Naive thymus-derived CD8-positive, alpha-beta T cell (primary cell): ENCODE measurements at regions not wholly inside any gene's neighbourhood (a gene's known extent, or its start where the extent isn't known, plus 50 kb on each side); places are given as distances from the start of the nearest gene placed in this dataset.

Experiments used
- ATAC-seq, 2 donors: fragments of 150-1000 bp; cut with Tn5 transposase in 1 of 2; sonication (Bioruptor Pico), chemical (Tn5 transposase) in 1 of 2; 1 replicate in 1 of 2; 2 replicates in 1 of 2; pipeline ENCODE4 v1.10.0; 2021; ENCODE audit warnings: mild to moderate bottlenecking in 2 of 2, moderate library complexity in 2 of 2
- POLR2A ChIA-PET: fragments of 350-600 bp; sonication (Branson Sonifier 250); formaldehyde crosslinking; loops from one replicate; lab custom pipeline; 2021; ENCODE audit warnings: antibody characterized with exemption; lab: Charles Lee
- DNase-seq, 10 donors: peaks; one replicate each; pipeline versions ENCODE4 v3.0.0 to v3.0.0-alpha.2; 2020 to 2022
- H3K27ac Mint-ChIP-seq, 10 donors: one replicate each; pipeline ENCODE4 v1.8.0; 2020 to 2022; ENCODE audit warnings: mild to moderate bottlenecking in 10 of 10, mixed read lengths in 10 of 10, moderate library complexity in 4 of 10, inconsistent platforms in 1 of 10
- H3K27me3 Mint-ChIP-seq, 5 donors: one replicate each; pipeline ENCODE4 v1.8.0; 2021 to 2022; ENCODE audit warnings: mixed read lengths in 5 of 5
- H3K36me3 Mint-ChIP-seq, 3 donors: one replicate each; pipeline ENCODE4 v1.8.0; 2020 to 2022; ENCODE audit warnings: mixed read lengths in 3 of 3, mild to moderate bottlenecking in 2 of 3, inconsistent platforms in 1 of 3
- H3K4me1 Mint-ChIP-seq, 4 donors: one replicate each; pipeline ENCODE4 v1.8.0; 2021 to 2022; ENCODE audit warnings: mixed read lengths in 4 of 4
- H3K4me3 Mint-ChIP-seq, 10 donors: one replicate each; pipeline ENCODE4 v1.8.0; 2020 to 2022; ENCODE audit warnings: mild to moderate bottlenecking in 10 of 10, mixed read lengths in 10 of 10, moderate library complexity in 6 of 10, inconsistent platforms in 1 of 10
- H3K9me3 Mint-ChIP-seq, 9 donors: one replicate each; pipeline ENCODE4 v1.8.0; 2020 to 2022; ENCODE audit warnings: mixed read lengths in 9 of 9, mild to moderate bottlenecking in 3 of 9, inconsistent platforms in 1 of 9, moderate library complexity in 1 of 9

DNA sequence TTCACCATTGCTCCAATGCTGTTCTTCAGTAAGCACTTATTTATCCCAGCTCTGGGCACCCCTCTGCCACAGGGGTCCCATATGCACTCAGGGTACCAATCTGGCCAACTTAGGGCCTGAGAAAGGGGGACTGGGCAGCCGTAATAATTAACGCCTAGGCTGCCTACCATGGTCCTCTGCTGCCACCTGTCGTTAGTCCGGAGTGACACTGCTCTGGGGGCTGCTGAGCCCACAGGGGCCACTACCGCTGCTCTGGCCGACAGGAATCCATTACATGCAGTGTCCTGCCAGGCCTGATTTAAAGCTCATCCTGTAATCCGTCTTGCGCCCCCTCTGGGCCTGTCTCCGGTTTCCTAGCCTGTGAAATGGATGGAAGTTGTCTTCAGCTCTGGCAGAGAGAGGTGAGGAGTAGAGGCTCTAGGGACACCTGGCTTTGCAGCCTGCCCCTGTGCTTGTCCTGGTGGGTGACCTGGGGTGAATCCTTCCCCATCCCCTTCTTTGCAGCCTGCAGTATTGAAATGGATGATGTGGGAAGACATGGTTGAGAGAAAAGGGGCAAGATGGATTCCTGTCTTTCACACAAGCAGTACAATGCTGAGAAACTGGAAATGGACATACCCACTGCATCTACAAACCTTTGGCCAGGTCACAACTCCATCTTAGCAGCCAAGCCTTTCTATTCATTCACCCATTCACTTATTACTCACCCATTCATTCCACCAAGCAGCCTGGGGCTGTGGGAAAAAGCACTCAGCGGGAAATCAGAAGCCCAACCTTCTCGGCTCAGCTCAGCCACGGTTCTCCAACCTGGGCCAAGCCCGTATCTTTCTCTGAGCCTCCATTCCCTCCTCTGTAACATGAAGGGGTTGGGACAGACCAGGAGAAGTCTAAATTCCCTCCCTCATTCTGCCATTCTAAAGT, 116.3 kb upstream of the NALF2 start:
- peaks cover 0 to 2% (median 0%) of the 10 kb centered on the region in 4 donors for H3K4me1 Mint-ChIP-seq
- no peaks in the 10 kb centered on the region for H3K36me3 Mint-ChIP-seq
- H3K9me3 Mint-ChIP-seq = no peaks in the 10 kb centered on the region
- POLR2A ChIA-PET = no interaction called here
- peaks cover 2 to 34% (median 6%) of the 10 kb centered on the region in 5 donors for H3K27me3 Mint-ChIP-seq
- no peak overlapping the region for H3K4me3 Mint-ChIP-seq
- H3K27ac Mint-ChIP-seq = peak overlapping the region in 2 of 10 donors; percentile 40 to 59
- ATAC-seq (no peak), DNase-seq (peak in 6 of 10 donors; percentile 0 to 24 (median 12))

GRCh38 chrX:69386681-69387080, 117.4 kb upstream of the NALF2 start:
- Mint-ChIP-seq H3K36me3 (no peaks in the 10 kb centered on the region), H3K4me1 (peaks cover 0 to 2% (median 0%) of the 10 kb centered on the region in 4 donors), H3K4me3 (no peak overlapping the region), H3K27me3 (peaks cover 2 to 34% (median 6%) of the 10 kb centered on the region in 5 donors), H3K9me3 (no peaks in the 10 kb centered on the region), H3K27ac (no peak overlapping the region)
- POLR2A ChIA-PET = no interaction called here
- DNase-seq = no peak
- no peak for ATAC-seq

DNA sequence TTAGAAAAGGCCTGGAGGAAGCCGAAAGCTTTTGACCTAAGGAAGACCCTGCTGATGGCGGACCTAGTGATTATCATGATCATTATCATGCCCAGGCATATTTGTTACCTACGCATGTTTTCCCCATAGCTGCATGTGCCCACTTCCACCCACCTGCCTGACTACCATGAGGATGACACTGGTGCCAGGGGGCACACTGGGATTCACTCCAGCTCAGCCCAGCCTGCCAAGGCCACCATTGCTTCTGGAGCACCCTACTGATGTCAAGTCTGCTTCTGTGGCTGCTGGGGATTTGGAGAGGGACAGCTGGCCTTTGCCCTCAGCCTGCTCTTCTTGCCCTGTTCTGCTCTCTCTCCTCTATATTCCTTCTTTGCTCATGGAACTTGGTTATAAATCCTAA, 124.7 kb upstream of the NALF2 start:
- POLR2A ChIA-PET = no interaction called here
- ATAC-seq (no peak), DNase-seq (no peak)
- no peak overlapping the region for H3K27ac Mint-ChIP-seq
- H3K4me3 Mint-ChIP-seq = no peak overlapping the region
- H3K4me1 Mint-ChIP-seq = no peaks in the 10 kb centered on the region
- H3K27me3 Mint-ChIP-seq = peaks cover 0 to 5% (median 3%) of the 10 kb centered on the region in 5 donors
- H3K36me3 Mint-ChIP-seq = peaks cover 0 to 14% (median 3%) of the 10 kb centered on the region in 3 donors
- H3K9me3 Mint-ChIP-seq = peaks cover 0 to 25% (median 15%) of the 10 kb centered on the region in 9 donors

- H3K27me3 Mint-ChIP-seq = peaks cover under 1 to 18% (median 8%) of the 10 kb centered on the region in 5 donors
- peaks cover 0 to 14% (median 3%) of the 10 kb centered on the region in 3 donors for H3K36me3 Mint-ChIP-seq
- H3K9me3 Mint-ChIP-seq = peaks cover 0 to 25% (median 15%) of the 10 kb centered on the region in 9 donors
- no peak overlapping the region for H3K4me3 Mint-ChIP-seq
- H3K27ac Mint-ChIP-seq = no peak overlapping the region
- POLR2A ChIA-PET = no interaction called here
- no peaks in the 10 kb centered on the region for H3K4me1 Mint-ChIP-seq
- DNase-seq = no peak
- ATAC-seq = no peak
These were observed 129.6 kb upstream of the NALF2 start for GRCh38 chrX:69374569-69374968.

GRCh38 chrX:69372435-69372834, 131.7 kb upstream of the NALF2 start:
- no peak for ATAC-seq
- no peak overlapping the region for H3K4me3 Mint-ChIP-seq

DNA sequence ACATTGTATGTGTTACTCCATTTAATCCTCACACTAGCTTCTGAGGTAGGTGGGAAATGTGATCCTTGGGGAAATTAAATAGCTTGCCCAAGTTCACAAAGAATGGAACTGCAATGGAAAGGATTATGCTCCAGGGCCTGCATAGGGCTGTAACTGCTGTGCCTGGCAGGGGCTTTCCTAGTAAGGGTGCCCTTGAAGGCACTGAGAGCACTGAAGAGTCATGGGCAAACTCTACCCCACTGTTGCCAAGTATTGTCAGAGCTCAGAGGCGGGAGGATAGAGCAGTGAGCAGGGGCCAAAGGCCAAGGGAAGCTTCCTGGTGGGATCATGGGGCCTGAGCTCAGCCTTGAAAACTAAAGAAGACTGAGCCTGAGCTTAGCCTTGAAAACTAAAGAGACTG, 133.0 kb upstream of the NALF2 start:
- ATAC-seq (no peak), DNase-seq (no peak)
- H3K36me3 Mint-ChIP-seq = peaks cover 0 to 8% (median 0%) of the 10 kb centered on the region in 3 donors
- H3K9me3 Mint-ChIP-seq = peaks cover 0 to 12% (median 8%) of the 10 kb centered on the region in 9 donors
- POLR2A ChIA-PET = no interaction called here
- H3K4me1 Mint-ChIP-seq = no peaks in the 10 kb centered on the region
- no peak overlapping the region for H3K27ac Mint-ChIP-seq
- H3K27me3 Mint-ChIP-seq = peaks cover 0 to 18% (median 8%) of the 10 kb centered on the region in 5 donors
- H3K4me3 Mint-ChIP-seq = no peak overlapping the region

More at GRCh38 chrX:69372435-69372834, 131.7 kb upstream of the NALF2 start:
- Mint-ChIP-seq H3K27me3 (peaks cover 0 to 18% (median 8%) of the 10 kb centered on the region in 5 donors), H3K36me3 (peaks cover 0 to 9% (median 3%) of the 10 kb centered on the region in 3 donors), H3K4me1 (no peaks in the 10 kb centered on the region), H3K9me3 (peaks cover 0 to 25% (median 14%) of the 10 kb centered on the region in 9 donors), H3K27ac (no peak overlapping the region)
- DNase-seq = no peak
- POLR2A ChIA-PET = no interaction called here

DNA sequence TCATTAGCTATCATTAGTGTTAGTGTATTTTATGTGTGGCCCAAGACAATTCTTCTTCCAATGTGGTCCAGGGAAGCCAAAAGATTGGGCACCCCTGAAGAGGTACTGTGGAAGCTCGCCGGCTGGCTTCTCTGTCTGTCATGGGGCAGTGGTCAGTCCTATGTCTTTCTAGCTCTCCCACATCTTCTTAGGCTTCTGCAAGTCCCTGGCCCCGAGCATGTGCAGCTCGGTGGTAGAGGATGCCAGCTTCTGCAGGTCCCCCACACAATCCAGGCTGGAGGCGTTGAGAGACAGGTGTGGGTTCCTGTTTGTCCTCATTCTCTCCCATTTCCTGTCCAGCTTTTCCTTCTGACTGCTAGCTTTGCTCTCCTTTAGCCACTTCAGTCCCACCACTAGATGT, 134.1 kb upstream of the NALF2 start:
- no peaks in the 10 kb centered on the region for H3K36me3 Mint-ChIP-seq

GRCh38 chrX:69366183-69366582, 137.9 kb upstream of the NALF2 start:
- Mint-ChIP-seq H3K27me3 (peaks cover 0 to 1% (median 0%) of the 10 kb centered on the region in 5 donors), H3K36me3 (no peaks in the 10 kb centered on the region), H3K4me3 (no peak overlapping the region), H3K4me1 (peaks cover 0 to 2% (median 0%) of the 10 kb centered on the region in 4 donors), H3K27ac (no peak overlapping the region), H3K9me3 (no peaks in the 10 kb centered on the region)
- POLR2A ChIA-PET = no interaction called here
- ATAC-seq (no peak), DNase-seq (no peak)

More for the DNA sequence above, 134.1 kb upstream of the NALF2 start:
- Mint-ChIP-seq H3K9me3 (peaks cover 0 to under 1% (median 0%) of the 10 kb centered on the region in 9 donors), H3K4me1 (no peaks in the 10 kb centered on the region), H3K4me3 (no peak overlapping the region), H3K27me3 (peaks cover 0 to 18% (median 8%) of the 10 kb centered on the region in 5 donors), H3K27ac (no peak overlapping the region)
- ATAC-seq (no peak), DNase-seq (no peak)
- POLR2A ChIA-PET = no interaction called here

DNA sequence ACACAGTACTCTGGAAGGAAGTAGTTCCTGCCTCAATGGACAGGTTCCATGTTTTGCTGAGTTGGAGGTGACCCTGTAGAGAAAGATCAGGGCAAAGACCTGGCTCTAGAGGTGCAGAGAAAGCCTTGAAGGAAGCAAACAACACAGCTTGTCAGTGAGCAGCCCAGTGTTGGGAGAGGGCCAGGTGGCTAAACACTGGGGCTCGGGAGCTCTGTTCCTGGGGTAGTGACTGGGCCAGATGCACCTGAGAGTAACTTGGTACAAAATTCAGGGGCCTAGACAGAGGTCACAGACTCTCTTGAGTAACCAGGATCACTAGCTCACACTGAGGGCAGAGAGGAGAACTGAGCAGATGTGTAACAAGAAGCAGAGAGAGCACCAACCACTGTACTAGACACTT, 138.4 kb upstream of the NALF2 start:
- Mint-ChIP-seq H3K9me3 (no peaks in the 10 kb centered on the region), H3K27ac (no peak overlapping the region), H3K27me3 (peaks cover 0 to 1% (median 0%) of the 10 kb centered on the region in 5 donors), H3K4me3 (no peak overlapping the region), H3K36me3 (no peaks in the 10 kb centered on the region), H3K4me1 (peaks cover 0 to 2% (median 0%) of the 10 kb centered on the region in 4 donors)
- no peak for DNase-seq
- no peak for ATAC-seq
- POLR2A ChIA-PET = no interaction called here

DNA sequence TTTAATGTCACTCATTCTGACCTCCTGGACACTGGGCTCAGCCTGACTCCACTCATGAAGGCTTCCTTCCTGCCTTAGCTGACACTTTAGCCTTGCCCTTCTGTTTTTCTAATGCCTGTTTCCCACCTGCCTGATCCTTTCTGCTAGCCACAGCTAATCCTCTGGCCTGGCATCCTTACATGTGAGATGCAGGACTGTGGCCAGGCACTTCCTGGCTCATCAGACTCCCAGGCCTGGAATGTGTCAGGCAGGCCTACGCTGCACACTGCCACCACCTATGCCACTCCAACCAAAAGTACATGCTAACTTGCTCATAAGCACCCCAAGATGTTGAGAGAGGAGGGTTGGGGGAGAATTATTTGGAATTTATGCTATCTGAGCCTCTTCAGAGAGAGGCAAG, 138.8 kb upstream of the NALF2 start:
- Mint-ChIP-seq H3K27ac (no peak overlapping the region), H3K4me3 (no peak overlapping the region), H3K27me3 (peaks cover 0 to 1% (median 0%) of the 10 kb centered on the region in 5 donors), H3K9me3 (no peaks in the 10 kb centered on the region), H3K4me1 (peaks cover 0 to 2% (median 0%) of the 10 kb centered on the region in 4 donors), H3K36me3 (no peaks in the 10 kb centered on the region)
- DNase-seq (no peak), ATAC-seq (no peak)
- POLR2A ChIA-PET = no interaction called here

GRCh38 chrX:69362856-69363255, 141.3 kb upstream of the NALF2 start:
- Mint-ChIP-seq H3K27me3 (peaks cover 0 to 1% (median 0%) of the 10 kb centered on the region in 5 donors), H3K4me3 (no peak overlapping the region), H3K36me3 (no peaks in the 10 kb centered on the region), H3K4me1 (peaks cover 0 to 2% (median 0%) of the 10 kb centered on the region in 4 donors), H3K9me3 (no peaks in the 10 kb centered on the region), H3K27ac (no peak overlapping the region)
- ATAC-seq (no peak), DNase-seq (no peak)
- POLR2A ChIA-PET = no interaction called here

- H3K36me3 Mint-ChIP-seq = no peaks in the 10 kb centered on the region
- ATAC-seq (no peak), DNase-seq (no peak)
- peaks cover 0 to 1% (median 0%) of the 10 kb centered on the region in 5 donors for H3K27me3 Mint-ChIP-seq
- POLR2A ChIA-PET = no interaction called here
- no peak overlapping the region for H3K27ac Mint-ChIP-seq
- no peaks in the 10 kb centered on the region for H3K9me3 Mint-ChIP-seq
- peaks cover 0 to 2% (median 0%) of the 10 kb centered on the region in 4 donors for H3K4me1 Mint-ChIP-seq
- no peak overlapping the region for H3K4me3 Mint-ChIP-seq
These were observed 141.8 kb upstream of the NALF2 start for GRCh38 chrX:69362354-69362753.

DNA sequence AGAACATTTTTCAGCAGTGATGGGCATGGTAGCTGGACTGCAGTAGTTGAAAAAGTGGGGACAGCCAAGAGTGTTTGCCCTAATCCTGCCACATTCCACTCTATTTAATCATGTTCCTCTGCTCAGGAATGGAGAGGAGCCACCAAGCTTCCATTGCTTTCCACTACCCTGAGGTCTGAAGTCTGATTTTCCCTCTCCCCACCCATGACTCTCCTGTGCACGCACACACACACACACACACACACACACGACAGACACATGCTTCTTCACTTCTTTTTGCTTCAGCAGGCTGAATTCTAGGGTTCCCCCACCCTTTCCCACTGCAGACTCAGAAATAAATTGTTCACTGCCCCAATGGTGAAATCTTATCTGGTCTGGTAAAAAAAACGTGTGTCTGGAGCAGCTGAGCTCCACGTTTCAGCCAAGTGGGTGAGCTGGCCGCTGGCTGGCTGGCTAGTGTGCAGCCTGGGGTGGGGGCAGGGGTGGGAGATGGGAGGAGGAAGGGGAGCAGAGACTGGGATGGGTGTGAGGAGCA, 142.7 kb upstream of the NALF2 start:
- H3K9me3 Mint-ChIP-seq = peaks cover 0 to under 1% (median 0%) of the 10 kb centered on the region in 9 donors
- POLR2A ChIA-PET = no interaction called here
- peaks cover 0 to 1% (median 0%) of the 10 kb centered on the region in 5 donors for H3K27me3 Mint-ChIP-seq
- no peak for ATAC-seq
- H3K27ac Mint-ChIP-seq = no peak overlapping the region
- H3K36me3 Mint-ChIP-seq = no peaks in the 10 kb centered on the region
- H3K4me1 Mint-ChIP-seq = peaks cover 0 to 2% (median 0%) of the 10 kb centered on the region in 4 donors
- no peak for DNase-seq
- no peak overlapping the region for H3K4me3 Mint-ChIP-seq
